ENCODE measurements at regions not wholly inside any gene's neighbourhood (a gene's known extent, or its start where the extent isn't known, plus 50 kb on each side); places are given as distances from the start of the nearest gene placed in this dataset.
A peak's percentile ranks its signal among the peaks of the same experiment; 100 is the strongest.
"Not testable (repeated sequence)": the region's sequence is repeated elsewhere in the genome, so short reads cannot be mapped to it uniquely, and the experiment has no call there.

DNA sequence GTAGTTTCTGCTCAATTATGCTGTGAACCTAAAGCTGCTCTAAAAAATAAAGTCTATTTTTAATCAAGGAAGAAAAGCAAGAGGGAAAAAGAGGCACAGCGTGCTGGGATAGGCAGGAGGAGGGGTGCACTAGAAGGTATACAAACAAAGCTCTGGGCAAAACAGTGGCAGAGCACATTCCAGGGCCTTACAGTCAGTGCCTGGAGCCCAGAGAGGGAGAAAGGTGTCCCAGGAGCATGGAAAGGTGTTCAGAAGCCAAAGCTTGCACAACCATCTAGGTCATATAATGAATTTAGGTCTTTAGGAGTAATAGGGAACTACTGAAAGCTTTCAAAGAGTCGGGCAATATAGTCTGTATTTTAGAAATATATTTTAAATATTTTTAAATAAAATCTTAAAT is 163.6 kb upstream of the PALMD start:
- intact Hi-C loops (cut with micrococcal nuclease), result loop anchor here (5.0 to 10.0 kb wide), 2 partner anchors 223 to 300 kb away; no protein-coding TSS in a partner anchor
- DNase-seq (no peak), ATAC-seq (no peak)

DNA sequence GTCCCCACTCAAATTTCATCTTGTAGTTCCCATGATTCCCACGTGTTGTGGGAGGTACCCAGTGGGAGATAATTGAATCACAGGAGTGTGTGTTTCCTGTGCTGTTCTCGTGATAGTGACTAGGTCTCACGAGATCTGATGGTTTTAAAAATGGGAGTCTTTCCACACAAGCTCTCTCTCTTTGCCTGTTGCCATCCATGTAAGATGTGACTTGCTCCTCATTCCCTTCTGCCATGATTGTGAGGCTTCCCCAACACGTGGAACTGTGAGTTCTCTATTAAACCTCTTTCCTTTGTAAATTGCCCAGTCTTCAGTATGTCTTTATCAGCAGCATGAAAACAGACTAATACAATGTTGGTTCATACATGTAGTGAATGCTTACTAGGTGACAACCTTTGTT is 163.2 kb upstream of the PALMD start:
- DNase-seq, result no peak
- intact Hi-C loops (cut with micrococcal nuclease), result loop anchor here (5.0 to 10.0 kb wide), 2 partner anchors 222 to 300 kb away; no protein-coding TSS in a partner anchor
- no peak for ATAC-seq

GRCh38 chr1:99490031-99490430 is 155.9 kb upstream of the PALMD start:
- DNase-seq (no peak), ATAC-seq (no peak)
- intact Hi-C loops (cut with micrococcal nuclease), result no loop called here

GRCh38 chr1:99496067-99496466 is 149.8 kb upstream of the PALMD start:
- no peak for DNase-seq
- intact Hi-C loops (cut with micrococcal nuclease), result no loop called here
- no peak for ATAC-seq

DNA sequence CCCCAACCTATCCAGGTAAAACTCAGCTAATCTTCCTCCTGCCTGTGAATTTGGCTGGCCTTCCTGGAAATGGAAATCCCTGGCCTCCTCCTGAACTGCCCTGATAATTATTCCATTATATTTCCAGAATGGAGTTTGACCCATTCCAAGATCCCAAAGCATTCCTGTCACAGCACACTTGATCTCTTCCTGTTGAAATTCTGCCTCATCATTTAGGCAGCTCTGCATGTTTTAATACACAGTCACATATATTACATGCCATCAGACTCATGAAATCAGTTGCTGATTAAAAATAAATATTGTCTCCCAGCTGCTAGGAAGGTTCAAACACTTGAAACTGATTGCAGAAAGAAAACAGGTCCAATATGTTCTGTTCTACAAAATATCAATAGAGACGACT is 148.2 kb upstream of the PALMD start:
- DNase-seq, result no peak
- intact Hi-C loops (cut with micrococcal nuclease), result no loop called here
- no peak for ATAC-seq

DNA sequence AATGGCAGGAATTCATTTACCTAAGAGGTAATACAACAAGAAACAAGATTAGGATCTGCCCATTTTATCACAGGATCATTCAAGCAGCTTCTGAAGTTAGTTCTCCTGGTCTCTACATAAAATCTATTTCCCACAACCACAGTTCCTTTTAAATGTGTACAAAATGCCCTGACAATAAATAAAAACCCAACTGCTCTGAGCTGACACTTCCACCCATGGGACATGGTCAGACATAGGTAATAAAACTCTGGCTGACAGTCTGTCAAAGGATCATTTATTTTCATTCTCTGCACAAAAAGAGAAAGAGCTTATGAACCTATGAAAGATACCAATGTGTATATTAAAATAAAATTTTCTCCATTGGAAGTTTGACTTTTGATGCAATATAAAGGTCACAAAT is 145.4 kb upstream of the PALMD start:
- DNase-seq (no peak), ATAC-seq (no peak)

DNA sequence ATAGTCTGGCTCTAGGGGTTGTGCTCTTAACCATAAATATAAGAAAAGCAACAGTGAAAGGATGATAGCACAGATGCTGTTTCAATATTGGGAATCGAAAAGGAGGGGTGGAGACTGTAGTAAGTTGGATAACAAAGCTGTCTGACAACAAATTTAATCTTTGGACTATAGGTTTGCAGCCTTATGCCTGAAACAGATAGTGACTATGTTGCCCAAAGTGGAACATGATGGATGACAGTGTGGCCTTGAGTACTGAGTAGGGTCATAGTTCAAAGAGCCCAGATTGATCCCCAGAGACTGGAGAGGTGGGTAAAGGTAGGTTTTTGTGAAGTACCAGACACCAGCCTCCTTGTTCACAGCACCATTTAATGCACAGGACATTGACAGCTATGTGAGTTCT is 144.0 kb upstream of the PALMD start:
- DNase-seq (no peak), ATAC-seq (no peak)
- intact Hi-C loops (cut with micrococcal nuclease), result no loop called here

More for the DNA sequence above, 145.4 kb upstream of the PALMD start:
- intact Hi-C loops (cut with micrococcal nuclease), result no loop called here

GRCh38 chr1:99502400-99502799 is 143.5 kb upstream of the PALMD start:
- ATAC-seq, result no peak
- no peak for DNase-seq
- intact Hi-C loops (cut with micrococcal nuclease), result no loop called here

GRCh38 chr1:99503276-99503747 is 142.6 kb upstream of the PALMD start:
- intact Hi-C loops (cut with micrococcal nuclease), result no loop called here
- peak; percentile 70 for ATAC-seq

GRCh38 chr1:99504287-99504686 is 141.6 kb upstream of the PALMD start:
- ATAC-seq, result peak; percentile 47
- intact Hi-C loops (cut with micrococcal nuclease), result no loop called here
- no peak for DNase-seq

More at GRCh38 chr1:99503276-99503747, 142.6 kb upstream of the PALMD start:
- DNase-seq, result no peak

- intact Hi-C loops (cut with micrococcal nuclease), result no loop called here
- no peak for DNase-seq
- ATAC-seq, result no peak
These were observed 139.3 kb upstream of the PALMD start for GRCh38 chr1:99506631-99507030.

DNA sequence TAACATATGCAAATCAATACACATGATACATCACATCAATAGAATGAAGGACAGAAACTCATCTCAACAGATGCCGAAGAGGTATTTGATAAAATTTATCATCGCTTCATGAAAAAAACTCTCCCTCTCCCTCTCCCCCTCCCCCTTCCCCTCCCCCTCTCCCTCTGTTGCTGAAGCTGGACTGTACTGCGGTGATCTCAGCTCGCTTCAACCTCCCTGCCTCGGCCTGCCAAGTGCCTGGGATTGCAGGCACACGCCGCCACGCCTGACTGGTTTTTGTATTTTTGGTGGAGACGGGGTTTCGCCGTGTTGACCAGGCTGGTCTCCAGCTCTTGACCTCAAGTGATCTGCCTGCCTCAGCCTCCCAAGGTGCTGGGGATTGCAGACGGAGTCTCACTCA is 138.5 kb upstream of the PALMD start:
- intact Hi-C loops (cut with micrococcal nuclease); DNase-seq; ATAC-seq: not testable (repeated sequence)

- ATAC-seq (no peak), DNase-seq (peak; percentile 18)
These were observed 137.8 kb upstream of the PALMD start for GRCh38 chr1:99507906-99508732.

GRCh38 chr1:99508733-99509445 is 137.0 kb upstream of the PALMD start:
- DNase-seq, result peak; percentile 23
- ATAC-seq; intact Hi-C loops (cut with micrococcal nuclease): not testable (repeated sequence)

More at GRCh38 chr1:99507906-99508732, 137.8 kb upstream of the PALMD start:
- intact Hi-C loops (cut with micrococcal nuclease), result no loop called here

GRCh38 chr1:99514823-99515552 is 130.9 kb upstream of the PALMD start:
- DNase-seq; ATAC-seq; intact Hi-C loops (cut with micrococcal nuclease): not testable (repeated sequence)

DNA sequence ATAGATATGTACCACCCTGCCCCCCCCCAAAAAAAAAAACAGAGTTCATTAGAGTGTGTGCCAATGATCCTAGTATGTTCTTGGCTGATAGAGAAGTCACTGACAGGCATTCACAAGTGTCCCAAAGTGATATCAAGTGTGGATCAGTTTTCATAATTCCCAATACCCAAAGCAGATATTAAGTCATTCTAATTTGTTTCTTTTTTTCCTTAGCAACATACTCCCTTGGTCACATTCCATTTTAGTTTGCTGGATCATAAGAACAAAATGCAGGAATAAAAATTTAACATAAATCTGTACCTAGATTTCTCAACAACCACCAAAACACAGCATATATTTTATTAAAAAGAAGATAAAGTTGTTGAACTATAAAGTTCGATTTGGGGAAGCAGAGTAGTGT is 129.8 kb upstream of the PALMD start:
- intact Hi-C loops (cut with micrococcal nuclease), result no loop called here
- no peak for ATAC-seq
- DNase-seq, result no peak

DNA sequence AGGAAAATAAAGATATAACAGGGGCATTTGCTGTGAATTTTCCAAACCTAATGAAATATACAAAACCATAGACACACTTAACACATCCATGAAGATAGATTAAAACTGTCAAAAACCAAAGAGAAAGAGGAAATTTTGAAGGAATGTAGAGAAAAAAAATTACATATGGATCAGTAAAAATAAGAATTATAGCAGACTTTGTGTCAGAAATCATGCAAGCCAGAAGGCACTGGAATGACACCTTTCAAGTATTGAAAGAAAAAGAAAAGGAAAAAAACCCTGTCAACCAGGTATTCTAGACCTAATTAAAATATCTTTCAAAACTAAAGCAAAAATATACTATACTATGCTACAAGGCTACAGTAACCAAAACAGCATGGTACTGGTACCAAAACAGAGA is 125.8 kb upstream of the PALMD start:
- no peak for DNase-seq
- no peak for ATAC-seq
- intact Hi-C loops (cut with micrococcal nuclease), result no loop called here

DNA sequence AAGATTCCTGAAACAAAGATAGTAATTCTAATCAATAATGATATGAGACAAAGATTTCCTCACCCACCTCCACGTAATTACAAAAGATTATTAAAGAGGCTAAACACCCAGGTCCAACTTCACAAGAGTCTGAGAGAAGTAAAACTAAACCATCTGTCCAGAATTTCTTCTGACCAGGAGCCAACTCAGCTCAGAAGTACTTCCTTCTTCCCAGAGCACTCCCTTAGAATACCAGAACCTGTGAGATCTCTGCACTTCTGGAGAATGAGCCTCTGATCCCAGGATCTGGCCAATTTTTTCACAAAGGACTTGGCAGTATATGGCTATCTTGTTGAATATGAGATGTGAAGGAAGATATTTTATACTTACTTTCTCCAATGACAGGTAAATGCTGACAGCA is 120.6 kb upstream of the PALMD start:
- ATAC-seq (no peak), DNase-seq (no peak)
- intact Hi-C loops (cut with micrococcal nuclease), result no loop called here

GRCh38 chr1:99527078-99527477 is 118.8 kb upstream of the PALMD start:
- DNase-seq (no peak), ATAC-seq (peak; percentile 27)
- intact Hi-C loops (cut with micrococcal nuclease), result no loop called here

DNA sequence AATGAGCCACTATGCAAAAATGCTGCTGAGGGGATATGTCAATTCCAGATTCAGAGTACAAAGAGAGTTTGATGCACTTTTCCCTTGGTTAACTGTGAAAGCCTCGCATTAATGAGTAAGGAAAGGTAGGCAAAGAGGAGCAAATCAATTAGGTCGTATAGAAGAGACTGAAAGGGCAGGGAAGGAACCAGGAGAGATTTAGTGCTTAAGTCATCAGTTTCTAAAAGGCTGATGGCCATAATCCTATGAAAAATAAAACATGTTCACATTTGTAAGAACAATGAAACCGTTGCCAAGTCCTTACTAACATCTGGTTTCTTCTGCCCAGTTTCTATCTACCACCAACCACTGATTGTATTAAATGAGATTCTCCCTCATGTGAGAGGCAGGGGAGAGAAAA is 118.4 kb upstream of the PALMD start:
- ATAC-seq, result no peak
- no peak for DNase-seq
- intact Hi-C loops (cut with micrococcal nuclease), result no loop called here
